Upper lobe of left lung (tissue), 4 donors: ENCODE measurements at regions not wholly inside any gene's neighbourhood (a gene's known extent, or its start where the extent isn't known, plus 50 kb on each side); places are given as distances from the start of the nearest gene placed in this dataset.

ENCODE experiments used
- CTCF ChIP-seq, 6 experiments: fragments of 450-650 bp in 4 of 6; fragments of 200-600 bp in 2 of 6; sonication (generic) in 2 of 6; IDR thresholded peaks; one replicate each; pipeline ENCODE4 v1.5.1; 2016 to 2019; ENCODE audit warnings: antibody characterized with exemption in 6 of 6
- EP300 ChIP-seq, 4 donors: sonication (generic); formaldehyde crosslinking; IDR thresholded peaks; one replicate each; pipeline ENCODE4 v1.5.1; 2017; ENCODE audit warnings: antibody characterized with exemption in 4 of 4, control low read depth in 2 of 4
- POLR2A ChIP-seq, 4 donors: fragments of 450-650 bp; IDR thresholded peaks; one replicate each; pipeline ENCODE4 v1.5.1; 2016 to 2017; ENCODE audit warnings: antibody characterized with exemption in 4 of 4, mild to moderate bottlenecking in 2 of 4
- POLR2AphosphoS5 ChIP-seq, 2 donors: sonication (generic); formaldehyde crosslinking; IDR thresholded peaks; one replicate each; pipeline ENCODE4 v1.5.1; 2017; ENCODE audit warnings: antibody characterized with exemption in 2 of 2

GRCh38 chr14:38873941-38874612 is 229.0 kb downstream of the SEC23A start:
- TF ChIP-seq CTCF (IDR thresholded peaks at IDR 0.05) = no peak
- no peak for TF ChIP-seq EP300 (IDR thresholded peaks at IDR 0.05)
- TF ChIP-seq POLR2AphosphoS5 (IDR thresholded peaks at IDR 0.05) = no peak
- TF ChIP-seq POLR2A (IDR thresholded peaks at IDR 0.05) = no peak
